Ascending aorta (tissue), 2 donors: ENCODE measurements at regions not wholly inside any gene's neighbourhood (a gene's known extent, or its start where the extent isn't known, plus 50 kb on each side); places are given as distances from the start of the nearest gene placed in this dataset.

Experiments
- DNase-seq, 2 donors: peaks; one replicate each; pipeline ENCODE4 v3.0.0-alpha.2; 2019; ENCODE audit warnings: low spot score in 2 of 2
- H3K27ac ChIP-seq, 2 donors: fragments of 200-600 bp; sonication (generic); one replicate each; pipeline ENCODE4 v1.5.1; 2016 to 2017; ENCODE audit warnings: mild to moderate bottlenecking in 1 of 2
- H3K27me3 ChIP-seq: fragments of 200-600 bp; sonication (generic); one replicate; pipeline ENCODE4 v1.5.1; 2017
- H3K36me3 ChIP-seq, 2 donors: fragments of 200-600 bp; sonication (generic); one replicate each; pipeline ENCODE4 v1.5.1; 2016
- H3K4me1 ChIP-seq, 2 donors: fragments of 200-600 bp; sonication (generic); one replicate each; pipeline ENCODE4 v1.5.1; 2016 to 2017; ENCODE audit warnings: mild to moderate bottlenecking in 1 of 2
- H3K4me3 ChIP-seq, 2 donors: fragments of 200-600 bp; sonication (generic); one replicate each; pipeline ENCODE4 v1.5.1; 2016 to 2017; ENCODE audit warnings: mild to moderate bottlenecking in 1 of 2
- H3K9me3 ChIP-seq, 2 donors: fragments of 200-600 bp; sonication (generic); one replicate each; pipeline ENCODE4 v1.5.1; 2016
- CTCF ChIP-seq, 3 experiments: fragments of 200-600 bp in 2 of 3; fragments of 450-650 bp in 1 of 3; sonication (generic) in 2 of 3; IDR thresholded peaks; one replicate each; pipeline ENCODE4 v1.5.1; 2016 to 2019; ENCODE audit warnings: antibody characterized with exemption in 3 of 3, mild to moderate bottlenecking in 1 of 3, moderate library complexity in 1 of 3
- intact Hi-C: fragments of 100-400 bp; cut with DNase I; formaldehyde crosslinking; loops from one replicate; pipeline ENCODE4 v1.15.1; 2023

- intact Hi-C loops = no loop called here
- no peaks in the 10 kb centered on the region for H3K27me3 ChIP-seq
- TF ChIP-seq CTCF (IDR thresholded peaks at IDR 0.05) = no peak
Observed at GRCh38 chr3:88408935-88409334, 259.2 kb downstream of the C3orf38 start.

GRCh38 chr3:88410259-88410658, 260.5 kb downstream of the C3orf38 start:
- no peaks in the 10 kb centered on the region for H3K4me1 ChIP-seq
- no peak overlapping the region for H3K27ac ChIP-seq
- H3K4me3 ChIP-seq = no peak overlapping the region
- DNase-seq = no peak
- no peaks in the 10 kb centered on the region for H3K9me3 ChIP-seq
- H3K36me3 ChIP-seq = no peaks in the 10 kb centered on the region
- intact Hi-C loops = no loop called here
- no peaks in the 10 kb centered on the region for H3K27me3 ChIP-seq
- no peak for TF ChIP-seq CTCF (IDR thresholded peaks at IDR 0.05)

More at GRCh38 chr3:88408935-88409334, 259.2 kb downstream of the C3orf38 start:
- Histone ChIP-seq H3K27ac (no peak overlapping the region), H3K9me3 (no peaks in the 10 kb centered on the region), H3K4me1 (no peaks in the 10 kb centered on the region), H3K4me3 (no peak overlapping the region), H3K36me3 (no peaks in the 10 kb centered on the region)
- no peak for DNase-seq

GRCh38 chr3:88412346-88412745, 262.6 kb downstream of the C3orf38 start:
- H3K27me3 ChIP-seq = no peaks in the 10 kb centered on the region
- no peaks in the 10 kb centered on the region for H3K36me3 ChIP-seq
- intact Hi-C loops = no loop called here
- no peak for DNase-seq
- TF ChIP-seq CTCF (IDR thresholded peaks at IDR 0.05) = no peak
- H3K27ac ChIP-seq = no peak overlapping the region
- H3K4me1 ChIP-seq = no peaks in the 10 kb centered on the region
- H3K4me3 ChIP-seq = no peak overlapping the region
- H3K9me3 ChIP-seq = no peaks in the 10 kb centered on the region

GRCh38 chr3:88416436-88416835, 266.7 kb downstream of the C3orf38 start:
- H3K36me3 ChIP-seq = no peaks in the 10 kb centered on the region
- no peaks in the 10 kb centered on the region for H3K4me1 ChIP-seq
- H3K27ac ChIP-seq = no peak overlapping the region
- no peak for TF ChIP-seq CTCF (IDR thresholded peaks at IDR 0.05)
- no peak for DNase-seq
- H3K9me3 ChIP-seq = no peaks in the 10 kb centered on the region
- no peaks in the 10 kb centered on the region for H3K27me3 ChIP-seq
- intact Hi-C loops = no loop called here
- no peak overlapping the region for H3K4me3 ChIP-seq

GRCh38 chr3:88418219-88418618, 268.5 kb downstream of the C3orf38 start:
- no peak overlapping the region for H3K27ac ChIP-seq
- no peaks in the 10 kb centered on the region for H3K9me3 ChIP-seq
- H3K36me3 ChIP-seq = no peaks in the 10 kb centered on the region
- no peak for DNase-seq
- no peaks in the 10 kb centered on the region for H3K4me1 ChIP-seq
- no peaks in the 10 kb centered on the region for H3K27me3 ChIP-seq
- TF ChIP-seq CTCF (IDR thresholded peaks at IDR 0.05) = no peak
- intact Hi-C loops = no loop called here
- no peak overlapping the region for H3K4me3 ChIP-seq

GRCh38 chr3:88433568-88433967, 283.8 kb downstream of the C3orf38 start:
- Histone ChIP-seq H3K4me1 (no peaks in the 10 kb centered on the region), H3K27me3 (no peaks in the 10 kb centered on the region), H3K27ac (no peak overlapping the region), H3K9me3 (no peaks in the 10 kb centered on the region), H3K36me3 (no peaks in the 10 kb centered on the region), H3K4me3 (no peak overlapping the region)
- DNase-seq = no peak
- intact Hi-C loops = no loop called here
- no peak for TF ChIP-seq CTCF (IDR thresholded peaks at IDR 0.05)
